CD4-positive, alpha-beta T cell treated with Interleukin-6 at 100 ng/mL for 8 hours (primary cell): ENCODE measurements at regions not wholly inside any gene's neighbourhood (a gene's known extent, or its start where the extent isn't known, plus 50 kb on each side); places are given as distances from the start of the nearest gene placed in this dataset.

Experiments used
- DNase-seq: peaks from one replicate; pipeline ENCODE4 v3.0.0-alpha.2; 2020; ENCODE audit warnings: mixed read lengths, low spot score

DNA sequence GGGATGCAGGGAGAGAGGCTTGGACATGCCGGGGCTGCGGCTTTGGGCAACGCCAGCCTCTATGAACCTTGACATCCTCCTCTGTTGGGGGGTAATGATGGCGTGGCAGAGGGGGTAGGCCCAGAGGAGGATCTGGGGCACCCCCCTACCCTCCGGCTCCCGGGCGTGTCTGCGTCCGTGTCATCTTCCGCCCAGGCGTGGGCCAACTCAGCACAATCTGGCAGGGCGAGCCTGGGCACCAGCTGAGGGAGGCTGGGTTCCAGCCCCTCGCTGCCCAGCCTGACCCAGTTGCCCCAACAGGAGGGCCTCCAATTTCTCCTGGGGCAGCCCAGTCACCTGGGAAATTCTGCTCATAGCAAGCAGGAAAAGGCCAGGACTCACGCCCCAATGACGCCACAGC is 62.9 kb upstream of the IL17B start:
- DNase-seq = no peak

GRCh38 chr5:149441194-149441753 is 62.2 kb upstream of the IL17B start:
- no peak for DNase-seq

DNA sequence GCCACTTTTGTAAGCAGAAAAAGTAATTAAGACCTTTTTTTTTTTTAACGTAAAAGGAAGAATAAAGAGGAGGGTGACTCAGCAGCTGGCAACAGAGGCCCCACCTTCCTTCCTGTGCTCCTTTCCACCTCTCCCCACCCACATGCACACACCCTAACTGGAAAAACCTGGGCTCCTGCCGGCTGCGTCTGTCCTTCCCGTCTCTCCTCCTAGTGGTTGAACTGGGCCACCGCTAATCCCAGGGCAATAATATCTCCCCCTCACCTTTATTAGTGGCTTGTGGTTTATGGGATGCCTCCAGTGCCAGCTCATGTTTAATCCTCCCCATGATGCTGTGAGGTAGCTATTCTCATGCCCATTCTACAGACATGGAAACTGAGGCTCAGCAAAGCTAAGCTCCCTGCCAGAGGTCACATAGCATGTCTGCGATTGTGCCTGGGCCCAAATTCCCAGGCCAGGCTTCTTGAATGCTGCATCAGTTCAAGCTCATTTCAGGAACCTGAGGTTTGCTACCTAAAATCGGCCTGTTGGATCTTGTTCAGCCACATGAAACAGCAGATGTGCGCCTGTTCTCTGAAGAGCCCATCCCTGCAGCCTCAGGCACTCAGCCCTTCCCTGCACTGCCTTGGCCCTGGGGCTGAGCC is 60.9 kb upstream of the IL17B start:
- no peak for DNase-seq

DNA sequence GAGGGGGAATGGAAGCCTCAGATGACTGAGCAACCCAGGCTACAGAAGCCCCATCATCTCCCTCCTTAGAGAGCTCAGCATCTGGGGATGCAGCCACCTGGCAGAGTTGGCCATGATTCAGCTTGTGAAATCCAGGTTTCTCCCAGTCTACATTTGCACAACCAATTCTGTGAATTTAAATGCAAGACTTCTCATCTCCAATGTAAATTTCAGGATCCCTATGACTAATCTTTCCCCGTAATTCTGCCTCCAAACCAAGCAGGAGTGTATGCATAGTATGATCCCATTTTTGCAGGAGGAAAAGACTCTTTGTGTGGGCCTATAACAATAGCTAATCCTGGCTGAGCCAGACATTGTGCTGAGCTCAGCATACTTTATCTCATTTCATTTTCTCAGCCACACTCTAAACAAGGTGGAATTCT is 59.6 kb upstream of the IL17B start:
- no peak for DNase-seq

- DNase-seq = no peak
These were observed 59.2 kb upstream of the IL17B start for GRCh38 chr5:149438281-149438680.

DNA sequence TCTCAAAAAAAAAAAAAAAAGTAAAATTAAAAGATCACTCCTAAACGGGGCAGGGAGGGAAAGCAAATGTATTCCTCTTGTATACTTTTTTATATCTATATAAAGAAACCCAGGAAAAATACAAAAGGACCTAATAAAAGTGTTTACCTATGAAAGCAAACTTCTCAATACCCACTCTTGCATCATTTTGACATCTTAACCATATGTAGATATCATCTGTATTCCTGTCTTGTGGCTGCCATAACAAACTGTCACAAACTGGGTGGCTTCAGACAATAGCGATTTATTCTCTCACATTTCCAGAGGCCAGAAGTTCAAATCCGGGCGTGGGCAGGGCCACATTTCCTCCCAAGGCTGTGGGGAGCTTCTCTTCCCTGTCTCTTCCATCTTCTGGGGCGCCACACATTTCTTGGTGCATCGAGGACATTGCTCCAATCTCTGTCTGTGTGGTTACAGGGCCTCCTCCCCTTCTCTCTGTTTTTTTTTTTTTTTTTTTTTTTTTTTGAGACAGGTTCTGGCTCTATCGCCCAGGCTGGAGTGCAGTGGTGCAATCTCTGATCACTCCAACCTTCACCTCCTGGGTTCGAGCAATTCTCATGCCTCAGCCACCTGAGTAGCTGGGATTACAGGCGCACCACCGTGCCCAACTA is 58.4 kb upstream of the IL17B start:
- DNase-seq = no peak

DNA sequence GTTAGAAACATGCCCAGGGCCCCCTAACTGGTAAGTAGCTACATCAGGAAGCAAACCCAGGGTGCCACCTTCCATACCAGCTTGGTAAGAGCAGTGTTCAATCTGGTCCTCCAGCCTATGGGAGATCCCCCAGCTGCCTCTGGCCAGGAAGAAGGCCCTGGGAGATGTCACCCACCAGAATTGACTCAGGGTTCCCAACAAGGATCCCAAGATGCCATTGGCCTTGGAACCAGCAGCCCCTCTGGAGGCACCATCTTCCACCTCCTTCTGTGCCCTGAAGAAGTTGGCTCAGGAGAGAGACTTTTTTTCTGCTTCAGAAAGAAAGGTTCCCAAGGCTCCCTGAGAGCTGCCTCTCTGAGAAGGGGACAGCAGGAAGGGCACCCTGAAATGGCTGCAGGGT is 56.6 kb upstream of the IL17B start:
- DNase-seq = no peak

- DNase-seq = no peak
These were observed 55.9 kb upstream of the IL17B start for GRCh38 chr5:149435015-149435376.

- DNase-seq = peak; percentile 37
These were observed 55.3 kb upstream of the IL17B start for GRCh38 chr5:149434162-149435014.

- no peak for DNase-seq
These were observed 54.5 kb upstream of the IL17B start for GRCh38 chr5:149433524-149434131.

DNA sequence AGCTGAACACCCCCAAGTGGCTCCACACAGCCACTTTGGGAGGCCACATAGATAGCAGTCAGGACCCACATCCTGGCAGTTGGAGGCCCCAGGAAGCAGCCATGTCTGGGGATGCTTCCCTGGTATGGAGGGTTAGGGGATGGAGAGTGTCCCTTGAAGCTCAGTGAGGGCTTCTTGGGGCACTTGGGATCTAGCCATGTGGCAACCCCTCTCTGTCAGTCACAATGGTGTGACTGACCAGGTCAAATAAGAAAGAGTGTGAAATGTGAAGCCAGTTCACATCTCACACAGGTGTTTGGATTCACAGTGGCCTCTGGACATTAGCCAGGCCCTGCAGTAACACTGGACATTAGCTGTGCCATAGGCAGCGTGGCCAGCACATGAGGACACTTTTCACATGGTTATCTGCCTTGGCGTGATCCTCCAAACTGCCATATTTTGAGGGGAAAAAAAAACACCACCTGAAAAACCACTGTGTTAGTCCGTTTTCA is 53.9 kb upstream of the IL17B start:
- no peak for DNase-seq

- DNase-seq = no peak
These were observed 53.3 kb upstream of the IL17B start for GRCh38 chr5:149432376-149432775.

DNA sequence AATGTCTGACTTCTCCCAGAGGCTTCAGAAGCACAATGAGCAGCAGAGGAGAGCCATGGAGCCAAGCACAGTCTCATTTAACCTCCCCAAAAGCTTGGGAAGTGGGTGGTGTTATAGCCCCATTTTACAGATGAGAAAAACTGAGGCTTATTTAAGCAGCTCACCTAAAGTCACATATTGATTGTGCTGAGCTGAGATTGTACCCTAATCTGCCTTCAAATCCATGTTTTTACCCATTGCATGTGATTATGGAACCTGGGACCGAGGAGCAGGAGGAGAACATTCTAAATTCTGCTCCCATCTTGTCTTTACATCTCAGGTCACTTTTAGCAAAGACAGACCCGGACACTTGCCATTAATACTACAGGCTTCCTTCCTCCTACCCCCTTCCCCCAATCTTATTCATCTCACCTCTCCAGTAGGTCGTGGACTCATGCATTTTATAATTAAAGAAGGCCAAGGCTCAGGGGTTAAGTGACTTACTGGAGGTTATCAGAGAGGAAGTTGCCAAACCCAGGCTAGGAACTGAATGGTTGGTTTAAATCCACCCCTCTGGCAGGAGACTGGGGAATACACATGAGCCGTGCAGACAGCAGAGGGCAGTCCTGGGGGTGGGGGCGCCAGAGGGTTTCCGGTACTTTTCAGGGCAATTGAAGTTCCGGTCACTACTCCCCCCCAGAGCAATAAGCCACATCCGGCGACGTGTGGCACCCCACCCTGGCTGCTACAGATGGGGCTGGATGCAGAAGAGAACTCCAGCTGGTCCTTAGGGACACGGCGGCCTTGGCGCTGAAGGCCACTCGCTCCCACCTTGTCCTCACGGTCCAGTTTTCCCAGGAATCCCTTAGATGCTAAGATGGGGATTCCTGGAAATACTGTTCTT is 51.0 kb upstream of the IL17B start:
- DNase-seq = no peak
